ENCODE measurements at regions not wholly inside any gene's neighbourhood (a gene's known extent, or its start where the extent isn't known, plus 50 kb on each side); places are given as distances from the start of the nearest gene placed in this dataset.

DNA sequence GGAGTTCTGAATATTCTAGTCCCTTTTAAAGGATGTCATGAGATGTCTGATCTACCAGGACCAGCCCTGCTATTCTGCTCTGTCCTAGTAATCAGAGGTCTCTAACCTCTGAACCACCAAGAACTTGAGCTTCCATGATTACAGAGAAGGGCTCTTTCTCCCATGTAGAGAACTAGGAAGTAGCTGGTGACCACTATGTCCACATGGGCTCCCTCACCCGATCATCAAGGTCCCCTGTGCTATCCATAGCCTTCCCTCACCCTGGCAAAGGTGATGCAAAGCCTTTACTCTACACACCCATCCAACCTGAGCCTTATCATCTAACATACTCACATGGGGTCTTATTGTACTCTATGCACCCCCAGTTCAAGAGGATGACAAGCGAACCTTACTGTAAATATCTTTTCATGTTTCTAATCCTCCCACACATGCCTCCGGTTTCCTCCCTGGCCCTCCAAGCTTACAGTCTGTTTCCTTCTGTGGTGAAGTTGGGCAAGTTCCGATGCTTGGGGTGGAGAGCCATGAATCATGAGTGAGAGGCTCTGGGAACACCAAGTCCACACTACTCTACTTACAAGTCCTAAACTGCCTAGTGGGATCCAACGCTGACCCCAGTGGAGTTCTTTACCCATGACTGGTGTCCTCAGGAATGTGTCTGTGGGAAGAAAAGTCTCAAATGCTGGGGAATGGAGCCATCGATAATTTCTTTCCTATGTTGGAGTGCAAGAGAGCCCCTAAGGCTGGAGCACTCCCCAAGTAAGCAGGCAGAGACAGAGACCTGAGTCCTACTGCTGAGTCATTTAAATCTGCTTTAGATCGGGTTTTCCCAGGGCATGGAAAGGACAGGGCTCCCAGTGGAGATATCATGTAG is 73.3 kb upstream of the KLF7 start:
- no peak for DNase-seq (ENCODE audit: low read depth, low spot score)
- Histone ChIP-seq H3K9me3 (ENCODE audit: control insufficient read depth in 1 of 2, insufficient read depth in 1 of 2, low read depth in 1 of 2, low read length in 2 of 2) (no peaks in the 10 kb centered on the region), H3K79me2 (ENCODE audit: insufficient read depth, low read length) (no peaks in the 10 kb centered on the region), H3K9ac (ENCODE audit: low read length) (no peak overlapping the region), H3K4me2 (ENCODE audit: low read length) (no peak overlapping the region; the same call in 1 of the 2 replicates), H2AFZ (ENCODE audit: low read depth, low read length, poor library complexity, severe bottlenecking) (no peak overlapping the region), H3K4me3 (replicated peaks in 1 of 2; ENCODE audit: low read depth in 1 of 2, low read length in 2 of 2) (no peak overlapping the region), H3K9me2 (ENCODE audit: insufficient read depth) (no peaks in the 10 kb centered on the region), H3K4me1 (ENCODE audit: control insufficient read depth in 1 of 2, insufficient read depth in 2 of 2, low read length in 2 of 2) (peaks cover 0 to 8% of the 10 kb centered on the region in 2 experiments; a peak in 2 of 4 replicates), H3K27ac (ENCODE audit: low read depth, low read length) (no peak overlapping the region), H3K36me3 (ENCODE audit: control insufficient read depth in 1 of 2, insufficient read depth in 2 of 2, low read length in 2 of 2) (no peaks in the 10 kb centered on the region), H3K27me3 (ENCODE audit: insufficient read depth, low read length) (no peaks in the 10 kb centered on the region), H4K20me1 (ENCODE audit: insufficient read depth) (no peaks in the 10 kb centered on the region)
- ATAC-seq, result no peak
- ChIA-PET POLR2A (no interaction called here), RAD21 (ENCODE audit: low non-redundant PET in 1 of 2, low total read pairs in 2 of 2, uncharacterized antibody in 2 of 2, unreplicated experiment in 2 of 2) (no interaction called here), CTCF (interaction anchor here (1.6 kb wide), 1 partner anchor 234 kb away, joined by 5 read pairs; no protein-coding TSS in a partner anchor)
- no peak for TF ChIP-seq YY1 (IDR thresholded peaks at IDR 0.05; ENCODE audit: extremely low read depth, insufficient replicate concordance, low read depth, low read length)
- no peak for TF ChIP-seq CEBPB (IDR thresholded peaks at IDR 0.05; ENCODE audit: low read depth)
- no peak for TF ChIP-seq SRF (IDR thresholded peaks at IDR 0.05; ENCODE audit: low read depth)
- TF ChIP-seq CTCF (IDR thresholded peaks at IDR 0.05 in 2 of 3, conservative IDR thresholded peaks at IDR 0.05 in 1 of 3; ENCODE audit: borderline replicate concordance in 1 of 3, insufficient read depth in 1 of 3, low read depth in 2 of 3, low read length in 2 of 3), result no peak
- TF ChIP-seq FOSL1 (IDR thresholded peaks at IDR 0.05; ENCODE audit: low read depth), result no peak
- no peak for TF ChIP-seq EGR1 (IDR thresholded peaks at IDR 0.05; ENCODE audit: low read depth)
- TF ChIP-seq, protein P1, sequence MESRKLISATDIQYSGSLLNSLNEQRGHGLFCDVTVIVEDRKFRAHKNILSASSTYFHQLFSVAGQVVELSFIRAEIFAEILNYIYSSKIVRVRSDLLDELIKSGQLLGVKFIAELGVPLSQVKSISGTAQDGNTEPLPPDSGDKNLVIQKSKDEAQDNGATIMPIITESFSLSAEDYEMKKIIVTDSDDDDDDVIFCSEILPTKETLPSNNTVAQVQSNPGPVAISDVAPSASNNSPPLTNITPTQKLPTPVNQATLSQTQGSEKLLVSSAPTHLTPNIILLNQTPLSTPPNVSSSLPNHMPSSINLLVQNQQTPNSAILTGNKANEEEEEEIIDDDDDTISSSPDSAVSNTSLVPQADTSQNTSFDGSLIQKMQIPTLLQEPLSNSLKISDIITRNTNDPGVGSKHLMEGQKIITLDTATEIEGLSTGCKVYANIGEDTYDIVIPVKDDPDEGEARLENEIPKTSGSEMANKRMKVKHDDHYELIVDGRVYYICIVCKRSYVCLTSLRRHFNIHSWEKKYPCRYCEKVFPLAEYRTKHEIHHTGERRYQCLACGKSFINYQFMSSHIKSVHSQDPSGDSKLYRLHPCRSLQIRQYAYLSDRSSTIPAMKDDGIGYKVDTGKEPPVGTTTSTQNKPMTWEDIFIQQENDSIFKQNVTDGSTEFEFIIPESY (IDR thresholded peaks at IDR 0.05; ENCODE audit: extremely low read depth, insufficient replicate concordance, low read length), result no peak
- no peak for TF ChIP-seq ZFX (IDR thresholded peaks at IDR 0.05)
- no peak for TF ChIP-seq CBX3 (IDR thresholded peaks at IDR 0.05; ENCODE audit: low read depth)
- no peak for TF ChIP-seq TCF7L2 (IDR thresholded peaks at IDR 0.05; ENCODE audit: borderline replicate concordance, extremely low read depth, insufficient read depth, insufficient read length)
- TF ChIP-seq ELF1 (IDR thresholded peaks at IDR 0.05; ENCODE audit: borderline replicate concordance, low read depth), result no peak
- no TSS peak for BruUV-seq (replicated peaks)
- intact Hi-C loops (cut with micrococcal nuclease), result loop anchor here (10.0 kb wide), 1 partner anchor 254 kb away; no protein-coding TSS in a partner anchor
